ENCODE measurements at regions not wholly inside any gene's neighbourhood (a gene's known extent, or its start where the extent isn't known, plus 50 kb on each side); places are given as distances from the start of the nearest gene placed in this dataset.

DNA sequence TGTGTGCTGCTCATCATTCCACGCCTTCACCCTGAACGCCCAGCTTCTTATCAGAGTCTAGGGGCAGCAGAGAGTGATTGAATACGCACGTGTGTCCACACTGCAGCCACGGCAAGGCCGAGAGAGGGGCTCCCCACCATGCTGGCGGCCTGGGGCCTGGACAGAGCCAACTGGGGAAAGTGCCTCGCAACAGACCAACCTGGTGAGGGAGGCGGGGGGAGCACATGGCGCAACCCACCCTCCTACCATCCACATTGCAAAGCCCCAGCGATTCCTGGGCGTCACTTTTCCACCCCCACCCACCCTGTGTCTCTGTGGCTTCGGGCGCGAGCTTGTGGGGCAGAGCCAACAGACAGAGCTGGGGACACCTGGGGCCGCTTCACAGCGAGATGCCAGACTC lies 66.4 kb upstream of the DUSP22 start:
- no peak overlapping the region for H4K5ac ChIP-seq (ENCODE audit: insufficient read length, low read depth, low read length)
- H3K79me1 ChIP-seq (ENCODE audit: insufficient read depth, low read depth, low read length, poor library complexity, severe bottlenecking): no peaks in the 10 kb centered on the region
- Mint-ChIP-seq H3K27ac (no peak overlapping the region), H3K4me1 (peaks cover 13 to 17% of the 10 kb centered on the region in 2 experiments), H3K36me3 (ENCODE audit: insufficient read depth in 1 of 3, low read depth in 3 of 3) (no peaks in the 10 kb centered on the region), H3K4me3 (no peak overlapping the region), H3K27me3 (ENCODE audit: low read depth) (peaks cover 6% of the 10 kb centered on the region), H3K9me3 (peaks cover 0 to 2% of the 10 kb centered on the region in 2 experiments; a peak in 2 of 5 replicates)
- no peak overlapping the region for H3K56ac ChIP-seq (ENCODE audit: insufficient read length, low read depth, low read length)
- no peak for DNase-seq
- H2AFZ ChIP-seq (ENCODE audit: low read length): no peak overlapping the region
- H3K23me2 ChIP-seq (ENCODE audit: insufficient read length, low read depth, low read length, poor library complexity, severe bottlenecking): no peaks in the 10 kb centered on the region
- TF ChIP-seq, protein P1, sequence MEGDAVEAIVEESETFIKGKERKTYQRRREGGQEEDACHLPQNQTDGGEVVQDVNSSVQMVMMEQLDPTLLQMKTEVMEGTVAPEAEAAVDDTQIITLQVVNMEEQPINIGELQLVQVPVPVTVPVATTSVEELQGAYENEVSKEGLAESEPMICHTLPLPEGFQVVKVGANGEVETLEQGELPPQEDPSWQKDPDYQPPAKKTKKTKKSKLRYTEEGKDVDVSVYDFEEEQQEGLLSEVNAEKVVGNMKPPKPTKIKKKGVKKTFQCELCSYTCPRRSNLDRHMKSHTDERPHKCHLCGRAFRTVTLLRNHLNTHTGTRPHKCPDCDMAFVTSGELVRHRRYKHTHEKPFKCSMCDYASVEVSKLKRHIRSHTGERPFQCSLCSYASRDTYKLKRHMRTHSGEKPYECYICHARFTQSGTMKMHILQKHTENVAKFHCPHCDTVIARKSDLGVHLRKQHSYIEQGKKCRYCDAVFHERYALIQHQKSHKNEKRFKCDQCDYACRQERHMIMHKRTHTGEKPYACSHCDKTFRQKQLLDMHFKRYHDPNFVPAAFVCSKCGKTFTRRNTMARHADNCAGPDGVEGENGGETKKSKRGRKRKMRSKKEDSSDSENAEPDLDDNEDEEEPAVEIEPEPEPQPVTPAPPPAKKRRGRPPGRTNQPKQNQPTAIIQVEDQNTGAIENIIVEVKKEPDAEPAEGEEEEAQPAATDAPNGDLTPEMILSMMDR (conservative IDR thresholded peaks at IDR 0.05): no peak
- H3K9me3 ChIP-seq (ENCODE audit: control insufficient read depth, low read depth, low read length): no peaks in the 10 kb centered on the region
- no peak overlapping the region for H3K27ac ChIP-seq (ENCODE audit: insufficient read length, low read depth, low read length)
- no peak overlapping the region for H3K9ac ChIP-seq (ENCODE audit: extremely low read depth, insufficient read length, low read length)
- WGBS (ENCODE audit: extremely low coverage, insufficient read length, low lambda C conversion rate): no CpG with 5 or more reads among the region's 17 CpGs
- H2BK15ac ChIP-seq (ENCODE audit: low read depth, low read length): no peak overlapping the region
- H3K4me2 ChIP-seq (ENCODE audit: insufficient read depth, insufficient read length, low read length): no peak overlapping the region
- H3T11ph ChIP-seq (ENCODE audit: low read length): no peak overlapping the region
- H4K91ac ChIP-seq (ENCODE audit: insufficient read length, low read depth, low read length): no peak overlapping the region
- H2AK5ac ChIP-seq (ENCODE audit: insufficient read length, low read length): no peak overlapping the region
- no peaks in the 10 kb centered on the region for H4K20me1 ChIP-seq (ENCODE audit: control insufficient read depth, insufficient read depth, insufficient read length)
- no peak overlapping the region for H2BK12ac ChIP-seq (ENCODE audit: insufficient read length, low read depth, low read length)
- no peak overlapping the region for H2BK120ac ChIP-seq (ENCODE audit: low read depth, low read length, poor library complexity, severe bottlenecking)
- no peak overlapping the region for H2BK5ac ChIP-seq (ENCODE audit: insufficient read length, low read length)
- H3K23ac ChIP-seq (ENCODE audit: insufficient read length, low read depth, low read length): no peak overlapping the region
- H3K79me2 ChIP-seq (ENCODE audit: insufficient read depth, low read length): no peaks in the 10 kb centered on the region
- no peak overlapping the region for H2BK20ac ChIP-seq (ENCODE audit: low read depth, low read length, poor library complexity, severe bottlenecking)
- H4K8ac ChIP-seq (replicated peaks; ENCODE audit: insufficient read length, low read depth, low read length): no peak overlapping the region
- no peak overlapping the region for H3K14ac ChIP-seq (ENCODE audit: insufficient read depth, low read length)
- H3K18ac ChIP-seq (ENCODE audit: insufficient read length, low read depth, low read length): no peak overlapping the region
- H3K4me1 ChIP-seq (ENCODE audit: insufficient read depth, low read length): no peaks in the 10 kb centered on the region
- no peaks in the 10 kb centered on the region; the same call in 1 of the 2 replicates for H3K27me3 ChIP-seq (ENCODE audit: insufficient read depth, low read length)
- H3K4ac ChIP-seq (ENCODE audit: low read depth, low read length): no peak overlapping the region
